ENCODE measurements at regions not wholly inside any gene's neighbourhood (a gene's known extent, or its start where the extent isn't known, plus 50 kb on each side); places are given as distances from the start of the nearest gene placed in this dataset.

DNA sequence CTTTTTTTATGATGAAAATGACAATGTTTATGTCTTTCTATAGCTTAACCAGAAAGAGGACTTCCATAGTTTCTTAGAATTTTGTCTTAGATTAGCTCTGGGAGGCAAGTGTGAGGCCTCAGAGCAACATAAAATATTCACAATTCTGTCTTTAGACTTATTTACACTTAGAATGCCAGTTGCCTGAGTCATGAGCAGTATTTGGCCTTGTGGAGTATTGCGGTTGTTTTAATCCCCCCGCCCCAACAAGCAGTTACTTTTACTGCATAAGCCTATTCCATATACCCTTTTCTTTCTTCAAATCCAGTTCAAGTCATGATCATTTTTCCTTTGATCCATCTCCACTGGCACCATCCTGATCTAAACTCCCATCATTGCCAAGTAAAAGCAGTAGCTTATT lies 198.0 kb upstream of the EGFLAM start:
- TF ChIP-seq, protein P1, sequence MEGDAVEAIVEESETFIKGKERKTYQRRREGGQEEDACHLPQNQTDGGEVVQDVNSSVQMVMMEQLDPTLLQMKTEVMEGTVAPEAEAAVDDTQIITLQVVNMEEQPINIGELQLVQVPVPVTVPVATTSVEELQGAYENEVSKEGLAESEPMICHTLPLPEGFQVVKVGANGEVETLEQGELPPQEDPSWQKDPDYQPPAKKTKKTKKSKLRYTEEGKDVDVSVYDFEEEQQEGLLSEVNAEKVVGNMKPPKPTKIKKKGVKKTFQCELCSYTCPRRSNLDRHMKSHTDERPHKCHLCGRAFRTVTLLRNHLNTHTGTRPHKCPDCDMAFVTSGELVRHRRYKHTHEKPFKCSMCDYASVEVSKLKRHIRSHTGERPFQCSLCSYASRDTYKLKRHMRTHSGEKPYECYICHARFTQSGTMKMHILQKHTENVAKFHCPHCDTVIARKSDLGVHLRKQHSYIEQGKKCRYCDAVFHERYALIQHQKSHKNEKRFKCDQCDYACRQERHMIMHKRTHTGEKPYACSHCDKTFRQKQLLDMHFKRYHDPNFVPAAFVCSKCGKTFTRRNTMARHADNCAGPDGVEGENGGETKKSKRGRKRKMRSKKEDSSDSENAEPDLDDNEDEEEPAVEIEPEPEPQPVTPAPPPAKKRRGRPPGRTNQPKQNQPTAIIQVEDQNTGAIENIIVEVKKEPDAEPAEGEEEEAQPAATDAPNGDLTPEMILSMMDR (IDR thresholded peaks at IDR 0.05) = no peak
- TF ChIP-seq POLR2A (IDR thresholded peaks at IDR 0.05) = no peak

Data from thyroid gland (tissue), 4 donors.